ENCODE measurements at regions not wholly inside any gene's neighbourhood (a gene's known extent, or its start where the extent isn't known, plus 50 kb on each side); places are given as distances from the start of the nearest gene placed in this dataset.
A peak's percentile ranks its signal among the peaks of the same experiment; 100 is the strongest.

DNA sequence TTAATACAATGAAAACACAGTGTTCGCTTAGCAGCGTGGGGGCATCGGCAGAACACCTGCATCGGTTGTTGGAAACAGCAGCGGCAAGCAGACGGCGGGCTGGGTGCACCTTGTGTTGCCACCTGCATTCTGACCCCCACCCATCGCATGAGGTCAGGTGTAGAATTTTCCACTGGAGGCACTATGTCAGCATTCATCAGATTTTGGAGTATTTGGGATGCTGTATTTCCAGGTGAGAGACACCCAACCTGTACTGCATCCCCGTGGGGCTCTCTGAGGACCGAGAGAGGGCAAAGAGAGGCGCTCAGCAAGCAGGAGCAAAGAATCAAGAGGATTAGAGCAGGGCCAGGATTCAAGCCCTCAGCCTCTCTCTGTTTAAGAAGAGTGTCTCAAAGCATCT, 116.4 kb upstream of the MGMT start:
- WGBS, 2 donors = 84 to 85% methylated on average over 11 of the region's 11 CpGs
- H3K4me3 ChIP-seq (ENCODE audit: low read depth, poor library complexity, severe bottlenecking) = no peak overlapping the region
- intact Hi-C loops (cut with DNase I; ENCODE audit: low total_unique reads) = no loop called here
- no peak for TF ChIP-seq POLR2A (IDR thresholded peaks at IDR 0.05)
- TF ChIP-seq, protein P1, sequence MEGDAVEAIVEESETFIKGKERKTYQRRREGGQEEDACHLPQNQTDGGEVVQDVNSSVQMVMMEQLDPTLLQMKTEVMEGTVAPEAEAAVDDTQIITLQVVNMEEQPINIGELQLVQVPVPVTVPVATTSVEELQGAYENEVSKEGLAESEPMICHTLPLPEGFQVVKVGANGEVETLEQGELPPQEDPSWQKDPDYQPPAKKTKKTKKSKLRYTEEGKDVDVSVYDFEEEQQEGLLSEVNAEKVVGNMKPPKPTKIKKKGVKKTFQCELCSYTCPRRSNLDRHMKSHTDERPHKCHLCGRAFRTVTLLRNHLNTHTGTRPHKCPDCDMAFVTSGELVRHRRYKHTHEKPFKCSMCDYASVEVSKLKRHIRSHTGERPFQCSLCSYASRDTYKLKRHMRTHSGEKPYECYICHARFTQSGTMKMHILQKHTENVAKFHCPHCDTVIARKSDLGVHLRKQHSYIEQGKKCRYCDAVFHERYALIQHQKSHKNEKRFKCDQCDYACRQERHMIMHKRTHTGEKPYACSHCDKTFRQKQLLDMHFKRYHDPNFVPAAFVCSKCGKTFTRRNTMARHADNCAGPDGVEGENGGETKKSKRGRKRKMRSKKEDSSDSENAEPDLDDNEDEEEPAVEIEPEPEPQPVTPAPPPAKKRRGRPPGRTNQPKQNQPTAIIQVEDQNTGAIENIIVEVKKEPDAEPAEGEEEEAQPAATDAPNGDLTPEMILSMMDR (IDR thresholded peaks at IDR 0.05) = no peak
- no peak for DNase-seq (ENCODE audit: low spot score in 2 of 2)

DNA sequence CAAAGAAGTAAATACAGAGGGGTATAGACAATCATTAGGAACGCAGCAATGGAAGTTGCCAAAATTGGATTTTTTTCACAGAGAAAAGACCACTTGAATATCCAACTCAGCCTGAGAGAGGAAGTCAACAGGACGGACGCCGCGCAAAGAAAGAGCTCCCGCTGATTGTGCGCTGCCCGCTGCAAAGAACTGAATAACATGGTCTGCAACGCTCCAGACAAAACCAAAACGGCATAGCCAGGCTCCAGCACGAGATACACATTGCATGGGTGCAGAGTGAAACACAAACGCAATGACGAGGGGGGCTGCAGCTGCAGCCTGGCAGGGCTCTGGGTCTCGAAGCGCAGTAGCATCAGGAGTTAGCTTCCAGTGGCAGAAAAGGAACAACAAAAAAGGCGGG, 113.9 kb upstream of the MGMT start:
- intact Hi-C loops (cut with DNase I; ENCODE audit: low total_unique reads) = no loop called here
- no peak for DNase-seq (ENCODE audit: low spot score in 2 of 2)
- TF ChIP-seq POLR2A (IDR thresholded peaks at IDR 0.05) = no peak
- TF ChIP-seq, protein P1 (IDR thresholded peaks at IDR 0.05) = no peak
- no peak overlapping the region for H3K4me3 ChIP-seq (ENCODE audit: low read depth, poor library complexity, severe bottlenecking)
- 81 to 83% methylated on average over 16 of the region's 16 CpGs for WGBS, 2 donors

DNA sequence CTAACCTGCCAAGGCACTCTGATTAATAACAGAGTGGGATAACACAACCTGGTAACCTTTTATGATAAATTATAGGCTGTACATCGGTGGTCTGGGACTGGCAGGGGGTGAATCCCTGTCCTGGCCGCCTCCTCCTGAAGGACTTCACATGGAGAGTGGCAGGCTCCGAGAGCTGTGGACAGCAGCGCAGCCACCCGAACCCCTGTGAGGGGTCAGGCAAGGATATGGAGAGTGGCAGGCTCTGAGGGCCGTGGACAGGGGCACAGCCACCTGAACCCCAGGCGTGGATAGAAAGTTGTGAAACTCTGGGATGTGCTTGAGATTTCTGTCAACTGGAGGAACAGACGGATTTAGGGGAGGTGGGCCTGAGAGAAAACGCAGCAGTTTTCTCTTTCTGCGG, 107.0 kb upstream of the MGMT start:
- no peak for TF ChIP-seq POLR2A (IDR thresholded peaks at IDR 0.05)
- TF ChIP-seq, protein P1 (IDR thresholded peaks at IDR 0.05) = no peak
- H3K4me3 ChIP-seq (ENCODE audit: low read depth, poor library complexity, severe bottlenecking) = no peak overlapping the region
- WGBS, 2 donors = 90 to 93% methylated on average over 10 of the region's 10 CpGs
- intact Hi-C loops (cut with DNase I; ENCODE audit: low total_unique reads) = no loop called here
- peak in 1 of 2 donors; percentile 61 for DNase-seq (ENCODE audit: low spot score in 2 of 2)

DNA sequence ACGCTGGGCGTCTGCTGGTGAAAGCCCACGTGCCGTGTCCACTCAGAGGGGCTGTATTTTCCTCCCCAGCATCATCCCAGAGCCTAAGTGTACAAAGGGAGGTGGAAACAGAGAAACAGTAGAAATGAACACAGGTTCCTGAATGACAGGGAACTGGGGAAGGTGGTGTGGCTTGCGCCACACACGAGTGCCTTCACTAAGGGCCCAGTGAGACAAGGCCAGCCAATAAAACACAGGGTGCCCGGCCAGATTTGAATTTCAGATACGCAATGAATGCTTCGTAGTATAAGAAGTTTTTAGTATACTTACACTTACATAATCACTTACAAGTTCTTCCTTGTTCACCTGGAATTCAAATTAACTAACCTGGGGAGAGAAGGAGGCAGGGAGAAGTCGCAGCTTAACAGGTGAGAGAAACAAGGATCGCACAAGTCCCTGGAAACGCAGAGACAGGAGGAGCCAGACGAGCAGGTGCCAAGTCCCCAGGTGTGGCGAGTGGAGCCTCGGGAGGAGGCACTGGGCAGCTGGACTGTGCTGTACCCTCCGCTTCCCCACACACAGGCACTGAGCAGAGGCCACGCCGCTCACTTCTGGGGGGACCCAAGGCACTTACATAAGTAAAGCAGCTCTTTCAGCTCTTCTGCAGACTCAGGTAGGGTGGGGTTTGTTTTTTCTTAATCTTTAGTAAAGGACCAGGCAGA, 105.2 kb upstream of the MGMT start:
- H3K4me3 ChIP-seq (ENCODE audit: low read depth, poor library complexity, severe bottlenecking) = no peak overlapping the region
- TF ChIP-seq, protein P1 (IDR thresholded peaks at IDR 0.05) = no peak
- no peak for TF ChIP-seq POLR2A (IDR thresholded peaks at IDR 0.05)
- 79 to 87% methylated on average over 18 of the region's 18 CpGs for WGBS, 2 donors
- intact Hi-C loops (cut with DNase I; ENCODE audit: low total_unique reads) = no loop called here
- peak in 1 of 2 donors; percentile 48 for DNase-seq (ENCODE audit: low spot score in 2 of 2)

DNA sequence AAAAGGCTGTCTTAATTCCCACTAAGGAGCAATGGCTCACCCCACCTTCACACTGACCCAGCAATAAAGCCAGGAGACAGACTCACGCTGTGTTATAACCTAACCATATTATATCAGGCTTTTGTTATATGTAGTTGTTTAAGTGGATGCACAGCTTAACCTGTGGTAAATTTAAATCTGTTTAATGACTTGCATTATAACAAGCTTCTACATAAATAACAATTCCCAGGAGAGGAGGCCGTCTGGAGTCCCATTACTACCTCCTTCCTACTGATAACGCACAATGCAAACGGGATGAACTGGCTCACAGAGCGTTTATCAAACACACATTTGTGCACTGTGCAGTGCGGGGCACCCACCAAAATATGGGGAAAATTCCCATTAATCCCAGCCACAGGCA, 102.1 kb upstream of the MGMT start:
- no peak overlapping the region for H3K4me3 ChIP-seq (ENCODE audit: low read depth, poor library complexity, severe bottlenecking)
- intact Hi-C loops (cut with DNase I; ENCODE audit: low total_unique reads) = no loop called here
- DNase-seq (ENCODE audit: low spot score in 2 of 2) = no peak
- WGBS, 2 donors = 90 to 93% methylated on average over 6 of the region's 6 CpGs
- TF ChIP-seq POLR2A (IDR thresholded peaks at IDR 0.05) = no peak
- TF ChIP-seq, protein P1 (IDR thresholded peaks at IDR 0.05) = no peak

Data from lower leg skin (tissue), 4 donors.